ENCODE measurements at regions not wholly inside any gene's neighbourhood (a gene's known extent, or its start where the extent isn't known, plus 50 kb on each side); places are given as distances from the start of the nearest gene placed in this dataset.
"Not testable (repeated sequence)": the region's sequence is repeated elsewhere in the genome, so short reads cannot be mapped to it uniquely, and the experiment has no call there.

DNA sequence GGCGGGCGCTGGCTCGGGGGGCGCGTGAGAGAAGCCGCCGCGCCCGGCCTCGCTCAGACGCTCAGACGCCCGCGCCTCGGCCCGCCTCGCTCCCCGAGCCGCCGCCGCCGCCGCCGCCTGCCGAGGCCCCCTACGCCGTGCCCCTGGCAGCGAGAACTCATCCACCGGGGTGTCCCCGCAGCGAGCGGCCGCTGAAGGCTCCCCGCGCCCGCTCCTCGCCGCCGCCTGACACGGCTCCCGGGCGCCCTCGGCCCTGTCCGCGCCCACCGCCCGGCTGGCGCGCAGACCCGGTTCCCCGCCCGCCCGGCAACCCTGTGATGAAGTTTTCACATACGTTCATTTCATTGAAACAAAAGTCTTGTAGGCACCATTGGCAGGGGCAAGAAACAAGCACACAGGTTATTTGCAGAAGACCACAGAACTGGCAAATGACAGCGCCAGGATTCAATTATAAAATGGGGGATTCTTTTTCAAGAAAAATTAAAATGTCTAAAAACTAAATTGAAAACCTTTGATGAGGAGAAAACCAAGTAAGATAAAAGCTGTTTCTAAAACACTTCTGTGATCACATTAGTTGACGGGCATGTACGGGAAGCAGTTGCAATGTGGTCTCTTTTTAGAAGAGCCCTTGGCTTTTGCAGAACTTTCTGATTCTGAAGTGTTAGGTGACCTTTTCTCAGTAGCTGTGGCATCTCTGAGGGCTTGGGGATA is 50.5 kb upstream of the TUBA3D start:
- Mint-ChIP-seq H3K27me3 (ENCODE audit: low read depth, poor library complexity) (peaks cover 74% of the 10 kb centered on the region), H3K36me3 (ENCODE audit: low read depth) (peaks cover 10% of the 10 kb centered on the region), H3K27ac (no peak overlapping the region), H3K4me3 (peak overlapping the region; percentile 73), H3K4me1 (no peaks in the 10 kb centered on the region), H3K9me3 (peaks cover 17% of the 10 kb centered on the region)
- peak; percentile 59 for DNase-seq
- TF ChIP-seq, protein P1, sequence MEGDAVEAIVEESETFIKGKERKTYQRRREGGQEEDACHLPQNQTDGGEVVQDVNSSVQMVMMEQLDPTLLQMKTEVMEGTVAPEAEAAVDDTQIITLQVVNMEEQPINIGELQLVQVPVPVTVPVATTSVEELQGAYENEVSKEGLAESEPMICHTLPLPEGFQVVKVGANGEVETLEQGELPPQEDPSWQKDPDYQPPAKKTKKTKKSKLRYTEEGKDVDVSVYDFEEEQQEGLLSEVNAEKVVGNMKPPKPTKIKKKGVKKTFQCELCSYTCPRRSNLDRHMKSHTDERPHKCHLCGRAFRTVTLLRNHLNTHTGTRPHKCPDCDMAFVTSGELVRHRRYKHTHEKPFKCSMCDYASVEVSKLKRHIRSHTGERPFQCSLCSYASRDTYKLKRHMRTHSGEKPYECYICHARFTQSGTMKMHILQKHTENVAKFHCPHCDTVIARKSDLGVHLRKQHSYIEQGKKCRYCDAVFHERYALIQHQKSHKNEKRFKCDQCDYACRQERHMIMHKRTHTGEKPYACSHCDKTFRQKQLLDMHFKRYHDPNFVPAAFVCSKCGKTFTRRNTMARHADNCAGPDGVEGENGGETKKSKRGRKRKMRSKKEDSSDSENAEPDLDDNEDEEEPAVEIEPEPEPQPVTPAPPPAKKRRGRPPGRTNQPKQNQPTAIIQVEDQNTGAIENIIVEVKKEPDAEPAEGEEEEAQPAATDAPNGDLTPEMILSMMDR (IDR thresholded peaks at IDR 0.05), result no peak

DNA sequence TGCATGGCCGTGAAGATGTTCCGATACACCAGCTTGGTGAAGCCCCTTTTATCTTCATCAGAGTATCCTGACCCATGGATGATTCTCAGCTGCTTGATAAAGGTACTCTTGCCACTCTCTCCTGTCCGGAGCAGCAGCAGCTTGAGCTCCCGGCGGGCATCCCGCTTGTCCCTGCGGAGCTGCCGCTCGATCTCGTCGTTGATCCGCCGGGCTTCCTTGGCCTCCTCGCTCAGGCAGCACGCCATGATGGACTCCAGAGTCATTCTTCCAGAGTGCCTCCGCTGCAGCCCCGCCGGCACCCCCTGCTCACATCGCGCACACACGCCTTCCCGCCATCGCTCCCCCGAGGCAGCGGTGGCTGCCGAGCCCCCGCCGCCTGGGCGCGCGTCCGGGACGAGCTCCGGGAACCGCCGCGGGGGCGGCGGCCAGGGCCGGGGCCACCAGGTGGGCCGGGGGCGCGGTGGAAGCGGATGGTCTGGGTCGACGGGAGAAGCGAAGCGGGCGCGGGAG is 51.3 kb upstream of the TUBA3D start:
- Mint-ChIP-seq H3K4me3 (peak overlapping the region; percentile 75), H3K27me3 (ENCODE audit: low read depth, poor library complexity) (peaks cover 75% of the 10 kb centered on the region), H3K36me3 (ENCODE audit: low read depth) (peaks cover 10% of the 10 kb centered on the region), H3K9me3 (peaks cover 17% of the 10 kb centered on the region)
- not testable (repeated sequence) for H3K27ac Mint-ChIP-seq, H3K4me1 Mint-ChIP-seq
- peak; percentile 54 for DNase-seq

GRCh38 chr2:131420751-131421150 is 55.2 kb upstream of the TUBA3D start:
- peaks cover 14% of the 10 kb centered on the region for H3K4me1 Mint-ChIP-seq
- peaks cover 40% of the 10 kb centered on the region for H3K27me3 Mint-ChIP-seq (ENCODE audit: low read depth, poor library complexity)
- H3K27ac Mint-ChIP-seq, result not testable (repeated sequence)

GRCh38 chr2:131419441-131419840 is 55.5 kb upstream of the RAB6D start:
- H3K27me3 Mint-ChIP-seq (ENCODE audit: low read depth, poor library complexity), result peaks cover 32% of the 10 kb centered on the region
- TF ChIP-seq, protein P1 (IDR thresholded peaks at IDR 0.05), result no peak
- H3K36me3 Mint-ChIP-seq (ENCODE audit: low read depth), result peaks cover 9% of the 10 kb centered on the region
- peaks cover 14% of the 10 kb centered on the region for H3K4me1 Mint-ChIP-seq
- H3K4me3 Mint-ChIP-seq, result no peak overlapping the region
- H3K27ac Mint-ChIP-seq, result no peak overlapping the region
- H3K9me3 Mint-ChIP-seq, result peaks cover 15% of the 10 kb centered on the region
- DNase-seq, result no peak

More at GRCh38 chr2:131420751-131421150, 55.2 kb upstream of the TUBA3D start:
- Mint-ChIP-seq H3K36me3 (ENCODE audit: low read depth) (peaks cover 10% of the 10 kb centered on the region), H3K9me3 (peaks cover 17% of the 10 kb centered on the region)
- not testable (repeated sequence) for H3K4me3 Mint-ChIP-seq, DNase-seq

DNA sequence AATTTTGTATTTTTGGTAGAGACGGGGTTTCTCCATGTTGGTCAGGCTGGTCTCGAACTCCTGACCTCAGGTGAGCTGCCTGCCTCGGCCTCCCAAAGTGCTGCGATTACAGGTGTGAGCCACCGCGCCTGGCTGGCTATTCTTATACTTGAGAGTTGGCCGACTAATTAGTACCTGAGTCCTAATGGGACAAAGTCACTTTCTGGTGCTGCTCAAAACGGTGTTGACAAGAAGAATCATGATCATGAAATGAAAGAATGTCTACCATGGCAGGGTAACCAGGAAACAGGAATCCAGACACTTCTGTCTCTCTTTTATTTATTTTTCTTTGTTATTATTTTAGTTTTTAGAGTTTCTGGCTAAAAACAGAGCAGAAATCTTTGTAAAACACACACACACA is 54.7 kb upstream of the RAB6D start:
- Mint-ChIP-seq H3K4me3 (no peak overlapping the region), H3K27me3 (ENCODE audit: low read depth, poor library complexity) (peaks cover 24% of the 10 kb centered on the region), H3K36me3 (ENCODE audit: low read depth) (peaks cover under 1% of the 10 kb centered on the region), H3K4me1 (peaks cover 14% of the 10 kb centered on the region), H3K27ac (no peak overlapping the region), H3K9me3 (peaks cover 7% of the 10 kb centered on the region)
- TF ChIP-seq, protein P1 (IDR thresholded peaks at IDR 0.05), result no peak
- no peak for DNase-seq

GRCh38 chr2:131417886-131418285 is 53.9 kb upstream of the RAB6D start:
- H3K27me3 Mint-ChIP-seq (ENCODE audit: low read depth, poor library complexity), result peaks cover 16% of the 10 kb centered on the region

More at GRCh38 chr2:131417886-131418285, 53.9 kb upstream of the RAB6D start:
- Mint-ChIP-seq H3K27ac (no peak overlapping the region), H3K36me3 (ENCODE audit: low read depth) (no peaks in the 10 kb centered on the region), H3K9me3 (no peaks in the 10 kb centered on the region), H3K4me3 (no peak overlapping the region), H3K4me1 (peaks cover 21% of the 10 kb centered on the region)
- TF ChIP-seq, protein P1 (IDR thresholded peaks at IDR 0.05), result no peak
- no peak for DNase-seq
